NB4 (cell line): ENCODE measurements at regions not wholly inside any gene's neighbourhood (a gene's known extent, or its start where the extent isn't known, plus 50 kb on each side); places are given as distances from the start of the nearest gene placed in this dataset.

Experiments
- DNase-seq: peaks from one replicate; pipeline ENCODE4 v3.0.0; 2010; ENCODE audit warnings: low read depth
- H3K4me3 ChIP-seq: one replicate; pipeline ENCODE4 v1.5.1; 2011; ENCODE audit warnings: mild to moderate bottlenecking, low read depth, low read length, moderate library complexity
- MYC ChIP-seq: IDR thresholded peaks from 2 replicates; pipeline ENCODE4 v1.6.1; 2011; ENCODE audit warnings: low read depth, low read length
- POLR2A ChIP-seq: IDR thresholded peaks from 2 replicates; pipeline ENCODE4 v1.6.1; 2011; ENCODE audit warnings: mild to moderate bottlenecking; ENCODE audit not compliant: insufficient read length; ENCODE audit errors: extremely low read depth
- TF ChIP-seq, protein P1 (sequence below): IDR thresholded peaks from one replicate; pipeline ENCODE4 v1.5.1; 2012; ENCODE audit warnings: low read depth, low read length
- TF ChIP-seq, protein P2 (sequence below): IDR thresholded peaks from 2 replicates; pipeline ENCODE4 v1.6.1; 2011; ENCODE audit warnings: low read depth, low read length

DNA sequence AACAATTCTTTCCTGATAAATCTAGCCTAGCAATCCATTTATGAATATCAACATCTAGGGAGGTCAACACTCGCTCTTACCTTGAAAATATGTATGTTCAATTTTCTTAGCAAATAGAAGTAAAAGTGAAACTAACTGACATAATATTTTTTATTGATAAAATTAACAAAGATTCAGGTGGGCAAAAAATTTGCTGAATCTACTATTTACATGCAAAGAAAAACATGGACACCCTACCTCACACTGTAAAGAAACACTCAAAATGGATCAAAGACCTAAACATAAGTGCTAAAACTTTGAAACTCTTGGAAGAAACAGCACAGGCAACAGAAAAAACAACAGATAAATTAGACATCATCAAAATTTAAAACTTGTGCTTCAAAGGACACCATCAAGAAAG lies 151.6 kb upstream of the MYRIP start:
- H3K4me3 ChIP-seq: no peak overlapping the region
- TF ChIP-seq, protein P1, sequence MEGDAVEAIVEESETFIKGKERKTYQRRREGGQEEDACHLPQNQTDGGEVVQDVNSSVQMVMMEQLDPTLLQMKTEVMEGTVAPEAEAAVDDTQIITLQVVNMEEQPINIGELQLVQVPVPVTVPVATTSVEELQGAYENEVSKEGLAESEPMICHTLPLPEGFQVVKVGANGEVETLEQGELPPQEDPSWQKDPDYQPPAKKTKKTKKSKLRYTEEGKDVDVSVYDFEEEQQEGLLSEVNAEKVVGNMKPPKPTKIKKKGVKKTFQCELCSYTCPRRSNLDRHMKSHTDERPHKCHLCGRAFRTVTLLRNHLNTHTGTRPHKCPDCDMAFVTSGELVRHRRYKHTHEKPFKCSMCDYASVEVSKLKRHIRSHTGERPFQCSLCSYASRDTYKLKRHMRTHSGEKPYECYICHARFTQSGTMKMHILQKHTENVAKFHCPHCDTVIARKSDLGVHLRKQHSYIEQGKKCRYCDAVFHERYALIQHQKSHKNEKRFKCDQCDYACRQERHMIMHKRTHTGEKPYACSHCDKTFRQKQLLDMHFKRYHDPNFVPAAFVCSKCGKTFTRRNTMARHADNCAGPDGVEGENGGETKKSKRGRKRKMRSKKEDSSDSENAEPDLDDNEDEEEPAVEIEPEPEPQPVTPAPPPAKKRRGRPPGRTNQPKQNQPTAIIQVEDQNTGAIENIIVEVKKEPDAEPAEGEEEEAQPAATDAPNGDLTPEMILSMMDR: no peak
- TF ChIP-seq, protein P2, sequence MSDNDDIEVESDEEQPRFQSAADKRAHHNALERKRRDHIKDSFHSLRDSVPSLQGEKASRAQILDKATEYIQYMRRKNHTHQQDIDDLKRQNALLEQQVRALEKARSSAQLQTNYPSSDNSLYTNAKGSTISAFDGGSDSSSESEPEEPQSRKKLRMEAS: no peak
- no peak for TF ChIP-seq MYC
- TF ChIP-seq POLR2A: no peak
- no peak for DNase-seq

DNA sequence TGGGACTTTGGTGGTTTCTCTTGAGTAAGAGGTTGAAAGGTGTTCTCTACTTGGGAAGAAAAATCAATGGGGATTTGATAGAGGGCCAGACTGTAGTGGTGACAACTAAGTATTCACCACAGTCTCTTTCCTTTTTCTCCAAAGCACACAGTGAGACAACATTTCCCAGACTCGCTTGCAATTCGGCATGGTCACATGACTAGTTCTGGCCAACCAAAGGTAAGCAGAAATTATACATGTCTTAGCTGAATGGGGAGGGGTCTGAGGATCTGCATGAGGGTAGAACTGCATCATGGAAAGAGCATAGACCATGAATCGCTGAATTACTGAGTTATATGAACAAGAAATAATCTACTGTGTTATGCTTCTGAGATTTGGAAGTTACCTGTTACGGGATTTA lies 144.5 kb upstream of the MYRIP start:
- H3K4me3 ChIP-seq: no peak overlapping the region
- TF ChIP-seq POLR2A (no peak), MYC (no peak)
- TF ChIP-seq, protein P2: no peak
- TF ChIP-seq, protein P1: no peak
- DNase-seq: no peak

DNA sequence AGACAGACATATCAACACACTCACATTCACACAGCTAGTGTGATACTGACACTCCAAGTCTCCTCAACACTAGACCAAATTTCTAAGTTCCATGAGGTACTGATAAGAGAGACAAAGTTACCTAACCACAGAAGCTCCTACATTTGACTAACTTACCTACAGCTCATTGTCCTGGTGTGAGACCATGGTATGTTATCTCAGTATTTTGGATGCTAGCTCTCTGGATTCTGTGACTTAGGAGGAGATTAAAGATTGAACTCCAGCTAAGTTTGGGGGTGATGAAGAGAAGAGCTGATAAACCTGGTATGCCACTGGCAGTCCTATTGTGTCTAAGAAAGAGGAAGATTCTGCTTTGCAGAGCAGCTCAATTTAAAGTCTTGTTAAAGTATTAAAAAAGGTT lies 144.0 kb upstream of the MYRIP start:
- DNase-seq: no peak

DNA sequence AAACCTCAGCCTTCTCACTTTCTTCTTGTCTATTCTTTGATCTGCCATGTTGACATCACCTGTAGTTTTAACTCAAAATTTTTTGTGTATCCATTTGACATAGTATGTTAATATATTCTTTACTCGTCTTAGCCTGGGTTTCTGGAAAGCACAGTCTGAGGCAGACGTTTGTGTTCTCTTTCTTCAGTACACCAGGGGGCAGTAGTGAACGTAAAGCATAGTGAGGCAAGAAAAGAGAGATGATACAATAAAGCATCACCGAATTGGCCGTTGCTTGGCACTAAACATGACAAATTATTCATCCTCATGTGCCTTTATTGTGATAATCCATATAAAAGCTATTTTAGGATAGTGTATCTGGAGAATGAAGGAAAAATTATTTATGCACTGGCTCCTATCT lies 141.0 kb upstream of the MYRIP start:
- no peak overlapping the region for H3K4me3 ChIP-seq
- DNase-seq: peak; percentile 58
- TF ChIP-seq, protein P2: no peak
- TF ChIP-seq, protein P1: peak; percentile 73
- no peak for TF ChIP-seq POLR2A

More for the DNA sequence above, 144.0 kb upstream of the MYRIP start:
- H3K4me3 ChIP-seq: no peak overlapping the region
- TF ChIP-seq POLR2A: no peak
- TF ChIP-seq MYC: no peak
- TF ChIP-seq, protein P1: no peak
- TF ChIP-seq, protein P2: no peak

DNA sequence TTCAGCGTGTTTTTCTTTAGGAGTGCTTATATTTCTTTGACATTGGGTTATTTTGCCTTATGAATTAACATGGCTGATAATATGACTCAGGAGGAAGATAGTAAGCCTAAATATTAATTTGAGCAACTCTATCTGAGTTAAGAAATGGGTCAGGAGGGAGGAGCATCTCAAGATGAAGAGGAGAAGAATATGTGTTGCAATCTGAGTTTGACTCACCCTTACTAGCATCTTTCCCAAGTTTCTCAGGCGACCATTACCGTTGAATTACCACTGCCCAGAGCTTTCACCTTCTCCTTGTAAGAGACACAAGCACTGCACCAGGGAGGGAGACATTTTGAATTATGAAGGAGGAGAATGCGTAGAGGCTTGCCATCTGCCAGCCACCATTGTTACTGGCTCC lies 138.3 kb upstream of the MYRIP start:
- DNase-seq: peak; percentile 4
- TF ChIP-seq, protein P2: no peak
- no peak for TF ChIP-seq MYC
- no peak for TF ChIP-seq POLR2A
- TF ChIP-seq, protein P1: no peak
- no peak overlapping the region for H3K4me3 ChIP-seq

DNA sequence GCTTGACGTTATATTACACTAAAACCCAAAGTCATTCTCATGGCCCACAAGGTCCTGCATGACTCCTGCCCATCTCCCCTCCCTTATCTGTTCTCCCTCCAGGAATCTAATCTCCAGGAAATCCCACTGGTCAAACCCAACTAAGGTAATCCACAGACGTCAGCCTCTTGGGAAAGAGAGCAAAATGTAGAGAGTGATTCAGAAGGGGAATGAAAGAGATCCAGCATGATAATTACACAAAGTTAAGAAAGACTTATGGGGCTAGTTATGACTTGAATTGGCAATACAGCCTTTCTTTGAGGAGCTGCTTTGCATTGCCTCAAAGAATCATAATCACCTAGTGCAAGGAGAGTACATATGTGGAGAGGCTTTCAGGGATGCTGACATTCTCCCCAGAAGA lies 137.8 kb upstream of the MYRIP start:
- TF ChIP-seq, protein P2: no peak
- TF ChIP-seq, protein P1: no peak
- no peak for TF ChIP-seq MYC
- no peak for TF ChIP-seq POLR2A

More for the DNA sequence above, 137.8 kb upstream of the MYRIP start:
- no peak overlapping the region for H3K4me3 ChIP-seq
- no peak for DNase-seq
